ENCODE measurements at regions not wholly inside any gene's neighbourhood (a gene's known extent, or its start where the extent isn't known, plus 50 kb on each side); places are given as distances from the start of the nearest gene placed in this dataset.

DNA sequence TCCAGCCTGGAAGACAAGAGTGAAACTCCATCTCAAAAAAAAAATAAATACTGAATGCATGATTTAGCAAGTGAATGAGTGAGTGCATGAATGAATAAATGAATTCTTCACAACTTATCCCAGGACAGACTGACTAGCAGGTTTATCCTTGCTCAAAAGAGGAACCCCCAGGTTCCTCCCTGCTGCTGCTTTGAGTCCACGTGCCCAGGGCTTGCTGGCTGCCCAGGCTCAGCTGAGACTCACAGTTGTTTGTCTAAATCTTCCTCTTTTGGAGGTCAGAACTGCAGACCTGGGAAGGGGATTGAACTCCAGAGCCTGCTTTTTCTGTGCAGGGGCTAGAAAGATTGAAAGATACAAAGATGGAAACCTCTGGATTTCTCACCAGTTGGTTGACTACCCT, 117.4 kb upstream of the TMEM45B start:
- no peak overlapping the region for H3K9ac ChIP-seq (ENCODE audit: low read depth in 2 of 2, low read length in 2 of 2)
- no peak overlapping the region for H3K27ac ChIP-seq
- intact Hi-C loops (cut with DNase I) = loop anchor here (5.0 kb wide), 1 partner anchor 336 kb away; no protein-coding TSS in a partner anchor
- H3K4me1 ChIP-seq = no peaks in the 10 kb centered on the region
- no peak for DNase-seq
- H3K36me3 ChIP-seq = no peaks in the 10 kb centered on the region
- no peak overlapping the region for H3K4me3 ChIP-seq
- no peaks in the 10 kb centered on the region for H3K9me3 ChIP-seq
- TF ChIP-seq, protein P1, sequence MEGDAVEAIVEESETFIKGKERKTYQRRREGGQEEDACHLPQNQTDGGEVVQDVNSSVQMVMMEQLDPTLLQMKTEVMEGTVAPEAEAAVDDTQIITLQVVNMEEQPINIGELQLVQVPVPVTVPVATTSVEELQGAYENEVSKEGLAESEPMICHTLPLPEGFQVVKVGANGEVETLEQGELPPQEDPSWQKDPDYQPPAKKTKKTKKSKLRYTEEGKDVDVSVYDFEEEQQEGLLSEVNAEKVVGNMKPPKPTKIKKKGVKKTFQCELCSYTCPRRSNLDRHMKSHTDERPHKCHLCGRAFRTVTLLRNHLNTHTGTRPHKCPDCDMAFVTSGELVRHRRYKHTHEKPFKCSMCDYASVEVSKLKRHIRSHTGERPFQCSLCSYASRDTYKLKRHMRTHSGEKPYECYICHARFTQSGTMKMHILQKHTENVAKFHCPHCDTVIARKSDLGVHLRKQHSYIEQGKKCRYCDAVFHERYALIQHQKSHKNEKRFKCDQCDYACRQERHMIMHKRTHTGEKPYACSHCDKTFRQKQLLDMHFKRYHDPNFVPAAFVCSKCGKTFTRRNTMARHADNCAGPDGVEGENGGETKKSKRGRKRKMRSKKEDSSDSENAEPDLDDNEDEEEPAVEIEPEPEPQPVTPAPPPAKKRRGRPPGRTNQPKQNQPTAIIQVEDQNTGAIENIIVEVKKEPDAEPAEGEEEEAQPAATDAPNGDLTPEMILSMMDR (IDR thresholded peaks at IDR 0.05) = no peak
- no peaks in the 10 kb centered on the region for H3K27me3 ChIP-seq

GRCh38 chr11:129699711-129700304, 115.8 kb upstream of the TMEM45B start:
- Histone ChIP-seq H3K27me3 (no peaks in the 10 kb centered on the region), H3K9me3 (no peaks in the 10 kb centered on the region), H3K9ac (ENCODE audit: low read depth in 2 of 2, low read length in 2 of 2) (no peak overlapping the region), H3K4me3 (no peak overlapping the region), H3K4me1 (no peaks in the 10 kb centered on the region), H3K27ac (no peak overlapping the region), H3K36me3 (no peaks in the 10 kb centered on the region)
- intact Hi-C loops (cut with DNase I) = loop anchor here (5.0 kb wide), 1 partner anchor 338 kb away; no protein-coding TSS in a partner anchor
- TF ChIP-seq, protein P1 (IDR thresholded peaks at IDR 0.05) = no peak
- DNase-seq = no peak

- Histone ChIP-seq H3K27ac (no peak overlapping the region), H3K4me1 (no peaks in the 10 kb centered on the region), H3K9me3 (no peaks in the 10 kb centered on the region), H3K4me3 (no peak overlapping the region), H3K36me3 (no peaks in the 10 kb centered on the region), H3K9ac (ENCODE audit: low read depth in 2 of 2, low read length in 2 of 2) (no peak overlapping the region), H3K27me3 (no peaks in the 10 kb centered on the region)
- TF ChIP-seq, protein P1 (IDR thresholded peaks at IDR 0.05) = no peak
- intact Hi-C loops (cut with DNase I) = no loop called here
- no peak for DNase-seq
These were observed 114.9 kb upstream of the TMEM45B start for GRCh38 chr11:129700701-129701100.

DNA sequence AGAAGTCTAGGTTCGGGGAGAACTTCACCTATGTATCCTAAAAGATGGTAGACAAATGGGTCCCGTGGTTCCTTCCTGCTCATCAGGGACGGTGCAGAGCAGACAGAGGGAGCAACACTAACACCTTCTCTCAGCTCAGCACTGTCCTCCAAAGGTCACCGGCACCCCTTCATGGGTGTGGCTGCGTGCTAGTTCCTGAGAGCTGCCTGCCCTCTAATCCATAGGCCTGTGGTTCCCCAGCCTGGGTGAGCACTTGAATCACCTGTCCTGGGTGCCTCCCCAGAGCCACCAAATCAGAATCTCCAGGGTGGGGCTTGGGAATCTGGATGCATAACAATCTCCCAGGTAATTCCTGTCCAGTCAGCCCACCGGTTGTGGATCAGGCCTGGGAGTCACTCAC, 113.9 kb upstream of the TMEM45B start:
- Histone ChIP-seq H3K27ac (no peak overlapping the region), H3K27me3 (no peaks in the 10 kb centered on the region), H3K9ac (ENCODE audit: low read depth in 2 of 2, low read length in 2 of 2) (no peak overlapping the region), H3K36me3 (no peaks in the 10 kb centered on the region), H3K9me3 (no peaks in the 10 kb centered on the region), H3K4me3 (no peak overlapping the region), H3K4me1 (no peaks in the 10 kb centered on the region)
- intact Hi-C loops (cut with DNase I) = no loop called here
- TF ChIP-seq, protein P1 (IDR thresholded peaks at IDR 0.05) = no peak
- no peak for DNase-seq

GRCh38 chr11:129702410-129703398, 112.9 kb upstream of the TMEM45B start:
- no peaks in the 10 kb centered on the region for H3K9me3 ChIP-seq
- no peaks in the 10 kb centered on the region for H3K27me3 ChIP-seq
- H3K4me1 ChIP-seq = no peaks in the 10 kb centered on the region
- intact Hi-C loops (cut with DNase I) = no loop called here
- no peaks in the 10 kb centered on the region for H3K36me3 ChIP-seq
- DNase-seq = no peak
- H3K27ac ChIP-seq = no peak overlapping the region
- H3K4me3 ChIP-seq = no peak overlapping the region
- TF ChIP-seq, protein P1 (IDR thresholded peaks at IDR 0.05) = no peak
- H3K9ac ChIP-seq (ENCODE audit: low read depth in 2 of 2, low read length in 2 of 2) = no peak overlapping the region

Measured in colonic mucosa (tissue), 4 donors.